ENCODE measurements at regions not wholly inside any gene's neighbourhood (a gene's known extent, or its start where the extent isn't known, plus 50 kb on each side); places are given as distances from the start of the nearest gene placed in this dataset.

DNA sequence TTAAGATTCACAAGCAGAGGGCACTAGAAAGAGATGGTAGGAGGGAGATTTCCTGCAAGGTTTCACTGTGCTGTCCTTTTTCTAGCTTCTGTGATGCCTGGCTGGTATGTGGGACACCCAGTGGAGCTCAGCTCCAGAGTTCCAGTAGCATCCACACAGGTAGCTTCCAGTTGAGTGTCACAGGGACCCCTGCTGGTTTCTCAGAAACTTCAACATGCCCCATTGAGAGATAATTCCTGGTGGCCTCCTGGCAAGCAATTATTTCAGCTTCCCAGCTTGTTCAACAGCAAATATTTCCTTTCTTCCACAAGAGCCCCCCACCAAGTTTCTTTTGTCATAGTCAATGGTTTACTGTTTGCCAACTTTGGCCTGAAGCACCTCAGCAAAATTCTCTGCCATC lies 858.7 kb downstream of the REEP3 start:
- ChIA-PET CTCF (ENCODE audit: low intra/inter-chr PET ratio, low total read pairs) (interaction anchor here (2.1 kb wide), 1 partner anchor 339 kb away, joined by 11 read pairs; no protein-coding TSS in a partner anchor), POLR2A (no interaction called here)
- Histone ChIP-seq H3K27ac (ENCODE audit: extremely low read length, insufficient read depth, low read length) (no peak overlapping the region), H3K79me2 (ENCODE audit: insufficient read depth, low read length) (no peaks in the 10 kb centered on the region), H3K27me3 (ENCODE audit: control insufficient read depth in 1 of 2, insufficient read depth in 2 of 2, low read length in 2 of 2) (no peaks in the 10 kb centered on the region), H3K9me3 (ENCODE audit: low read length) (no peaks in the 10 kb centered on the region), H2AFZ (ENCODE audit: low read length) (no peak overlapping the region), H3K4me2 (ENCODE audit: low read depth, low read length) (no peak overlapping the region), H3K4me1 (ENCODE audit: insufficient read depth, low read length) (no peaks in the 10 kb centered on the region), H3K36me3 (replicated peaks in 1 of 2; ENCODE audit: control insufficient read depth in 1 of 2, insufficient read depth in 2 of 2, low read length in 2 of 2) (no peaks in the 10 kb centered on the region), H4K20me1 (ENCODE audit: insufficient read depth, low read length) (no peaks in the 10 kb centered on the region), H3K4me3 (replicated peaks in 1 of 3; ENCODE audit: insufficient read depth in 1 of 3, low read depth in 2 of 3, low read length in 3 of 3) (no peak overlapping the region), H3K9ac (ENCODE audit: insufficient read depth, low read depth, low read length) (no peak overlapping the region)
- DNase-seq (ENCODE audit: low spot score) (peak; percentile 27), ATAC-seq (peak; percentile 97), FAIRE-seq (peak; percentile 49)
- intact Hi-C loops (cut with micrococcal nuclease; ENCODE audit: unreplicated experiment), result loop anchor here (1.0 to 2.0 kb wide), 3 partner anchors 83 to 339 kb away; no protein-coding TSS in a partner anchor
- no TSS peak for BruUV-seq (replicated peaks)
- in situ Hi-C loops (cut with HindIII; ENCODE audit: extremely low pct_ligation_motif_present, low pct_unique_long_range_greater_than_20kb), result no loop called here
- no peak for TF ChIP-seq KAT2B (IDR thresholded peaks at IDR 0.05; ENCODE audit: borderline replicate concordance, low read depth, low read length)
- no peak for TF ChIP-seq PHF21A (CRISPR knock-in tag; IDR thresholded peaks at IDR 0.05)
- no peak for TF ChIP-seq NCOA5 (CRISPR knock-in tag; IDR thresholded peaks at IDR 0.05)
- TF ChIP-seq, protein P1, sequence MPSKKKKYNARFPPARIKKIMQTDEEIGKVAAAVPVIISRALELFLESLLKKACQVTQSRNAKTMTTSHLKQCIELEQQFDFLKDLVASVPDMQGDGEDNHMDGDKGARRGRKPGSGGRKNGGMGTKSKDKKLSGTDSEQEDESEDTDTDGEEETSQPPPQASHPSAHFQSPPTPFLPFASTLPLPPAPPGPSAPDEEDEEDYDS (CRISPR knock-in tag; IDR thresholded peaks at IDR 0.05), result no peak
- TF ChIP-seq TBX3 (IDR thresholded peaks at IDR 0.05; ENCODE audit: borderline replicate concordance), result no peak
- TF ChIP-seq, protein P2, sequence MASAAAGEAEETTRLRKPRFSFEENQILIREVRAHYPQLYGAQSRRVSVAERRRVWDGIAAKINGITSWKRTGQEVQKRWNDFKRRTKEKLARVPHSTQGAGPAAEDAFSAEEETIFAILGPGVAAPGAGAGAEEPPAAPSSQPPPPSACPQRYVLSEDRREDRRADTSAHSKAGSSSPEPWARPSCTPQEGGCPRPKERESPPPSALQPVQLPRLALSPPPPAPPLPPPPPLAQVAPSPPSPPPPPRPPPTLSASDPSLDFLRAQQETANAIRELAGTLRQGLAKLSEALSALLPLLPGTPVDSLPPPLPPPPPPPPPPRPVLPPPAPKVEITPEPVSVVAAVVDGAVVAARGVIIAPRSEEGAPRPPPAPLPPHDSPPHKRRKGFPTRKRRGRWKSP (CRISPR knock-in tag; IDR thresholded peaks at IDR 0.05), result no peak
- peak; percentile 69 for TF ChIP-seq STAG1 (CRISPR knock-in tag; IDR thresholded peaks at IDR 0.05)
- TF ChIP-seq ZFP36L1 (CRISPR knock-in tag; IDR thresholded peaks at IDR 0.05), result no peak
- peak; percentile 72 for TF ChIP-seq SMC3 (IDR thresholded peaks at IDR 0.05; ENCODE audit: low read length)
- peak; percentile 49; the same call in 1 of the 2 replicates for TF ChIP-seq RAD21 (CRISPR knock-in tag; IDR thresholded peaks at IDR 0.05)
- TF ChIP-seq ZNF333 (CRISPR knock-in tag; IDR thresholded peaks at IDR 0.05; ENCODE audit: borderline replicate concordance), result no peak
- TF ChIP-seq, protein P3, sequence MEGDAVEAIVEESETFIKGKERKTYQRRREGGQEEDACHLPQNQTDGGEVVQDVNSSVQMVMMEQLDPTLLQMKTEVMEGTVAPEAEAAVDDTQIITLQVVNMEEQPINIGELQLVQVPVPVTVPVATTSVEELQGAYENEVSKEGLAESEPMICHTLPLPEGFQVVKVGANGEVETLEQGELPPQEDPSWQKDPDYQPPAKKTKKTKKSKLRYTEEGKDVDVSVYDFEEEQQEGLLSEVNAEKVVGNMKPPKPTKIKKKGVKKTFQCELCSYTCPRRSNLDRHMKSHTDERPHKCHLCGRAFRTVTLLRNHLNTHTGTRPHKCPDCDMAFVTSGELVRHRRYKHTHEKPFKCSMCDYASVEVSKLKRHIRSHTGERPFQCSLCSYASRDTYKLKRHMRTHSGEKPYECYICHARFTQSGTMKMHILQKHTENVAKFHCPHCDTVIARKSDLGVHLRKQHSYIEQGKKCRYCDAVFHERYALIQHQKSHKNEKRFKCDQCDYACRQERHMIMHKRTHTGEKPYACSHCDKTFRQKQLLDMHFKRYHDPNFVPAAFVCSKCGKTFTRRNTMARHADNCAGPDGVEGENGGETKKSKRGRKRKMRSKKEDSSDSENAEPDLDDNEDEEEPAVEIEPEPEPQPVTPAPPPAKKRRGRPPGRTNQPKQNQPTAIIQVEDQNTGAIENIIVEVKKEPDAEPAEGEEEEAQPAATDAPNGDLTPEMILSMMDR (CRISPR knock-in tag; IDR thresholded peaks at IDR 0.05), result peak; percentile 51
- TF ChIP-seq, protein P4, sequence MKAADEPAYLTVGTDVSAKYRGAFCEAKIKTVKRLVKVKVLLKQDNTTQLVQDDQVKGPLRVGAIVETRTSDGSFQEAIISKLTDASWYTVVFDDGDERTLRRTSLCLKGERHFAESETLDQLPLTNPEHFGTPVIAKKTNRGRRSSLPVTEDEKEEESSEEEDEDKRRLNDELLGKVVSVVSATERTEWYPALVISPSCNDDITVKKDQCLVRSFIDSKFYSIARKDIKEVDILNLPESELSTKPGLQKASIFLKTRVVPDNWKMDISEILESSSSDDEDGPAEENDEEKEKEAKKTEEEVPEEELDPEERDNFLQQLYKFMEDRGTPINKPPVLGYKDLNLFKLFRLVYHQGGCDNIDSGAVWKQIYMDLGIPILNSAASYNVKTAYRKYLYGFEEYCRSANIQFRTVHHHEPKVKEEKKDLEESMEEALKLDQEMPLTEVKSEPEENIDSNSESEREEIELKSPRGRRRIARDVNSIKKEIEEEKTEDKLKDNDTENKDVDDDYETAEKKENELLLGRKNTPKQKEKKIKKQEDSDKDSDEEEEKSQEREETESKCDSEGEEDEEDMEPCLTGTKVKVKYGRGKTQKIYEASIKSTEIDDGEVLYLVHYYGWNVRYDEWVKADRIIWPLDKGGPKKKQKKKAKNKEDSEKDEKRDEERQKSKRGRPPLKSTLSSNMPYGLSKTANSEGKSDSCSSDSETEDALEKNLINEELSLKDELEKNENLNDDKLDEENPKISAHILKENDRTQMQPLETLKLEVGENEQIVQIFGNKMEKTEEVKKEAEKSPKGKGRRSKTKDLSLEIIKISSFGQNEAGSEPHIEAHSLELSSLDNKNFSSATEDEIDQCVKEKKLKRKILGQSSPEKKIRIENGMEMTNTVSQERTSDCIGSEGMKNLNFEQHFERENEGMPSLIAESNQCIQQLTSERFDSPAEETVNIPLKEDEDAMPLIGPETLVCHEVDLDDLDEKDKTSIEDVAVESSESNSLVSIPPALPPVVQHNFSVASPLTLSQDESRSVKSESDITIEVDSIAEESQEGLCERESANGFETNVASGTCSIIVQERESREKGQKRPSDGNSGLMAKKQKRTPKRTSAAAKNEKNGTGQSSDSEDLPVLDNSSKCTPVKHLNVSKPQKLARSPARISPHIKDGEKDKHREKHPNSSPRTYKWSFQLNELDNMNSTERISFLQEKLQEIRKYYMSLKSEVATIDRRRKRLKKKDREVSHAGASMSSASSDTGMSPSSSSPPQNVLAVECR (CRISPR knock-in tag; IDR thresholded peaks at IDR 0.05; ENCODE audit: borderline replicate concordance), result no peak
- TF ChIP-seq, protein P5, sequence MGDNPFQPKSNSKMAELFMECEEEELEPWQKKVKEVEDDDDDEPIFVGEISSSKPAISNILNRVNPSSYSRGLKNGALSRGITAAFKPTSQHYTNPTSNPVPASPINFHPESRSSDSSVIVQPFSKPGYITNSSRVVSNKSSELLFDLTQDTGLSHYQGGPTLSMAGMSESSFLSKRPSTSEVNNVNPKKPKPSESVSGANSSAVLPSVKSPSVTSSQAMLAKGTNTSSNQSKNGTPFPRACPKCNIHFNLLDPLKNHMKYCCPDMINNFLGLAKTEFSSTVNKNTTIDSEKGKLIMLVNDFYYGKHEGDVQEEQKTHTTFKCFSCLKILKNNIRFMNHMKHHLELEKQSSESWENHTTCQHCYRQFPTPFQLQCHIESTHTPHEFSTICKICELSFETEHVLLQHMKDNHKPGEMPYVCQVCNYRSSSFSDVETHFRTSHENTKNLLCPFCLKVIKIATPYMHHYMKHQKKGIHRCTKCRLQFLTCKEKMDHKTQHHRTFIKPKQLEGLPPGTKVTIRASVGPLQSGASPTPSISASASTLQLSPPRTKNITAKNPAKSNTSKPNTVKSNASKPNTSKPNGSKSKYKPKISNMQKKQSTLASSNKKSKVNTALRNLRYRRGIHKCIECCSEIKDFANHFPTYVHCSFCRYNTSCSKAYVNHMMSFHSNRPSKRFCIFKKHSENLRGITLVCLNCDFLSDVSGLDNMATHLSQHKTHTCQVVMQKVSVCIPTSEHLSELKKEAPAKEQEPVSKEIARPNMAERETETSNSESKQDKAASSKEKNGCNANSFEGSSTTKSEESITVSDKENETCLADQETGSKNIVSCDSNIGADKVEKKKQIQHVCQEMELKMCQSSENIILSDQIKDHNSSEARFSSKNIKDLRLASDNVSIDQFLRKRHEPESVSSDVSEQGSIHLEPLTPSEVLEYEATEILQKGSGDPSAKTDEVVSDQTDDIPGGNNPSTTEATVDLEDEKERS (CRISPR knock-in tag; IDR thresholded peaks at IDR 0.05), result no peak
- no peak for TF ChIP-seq PITX1 (CRISPR knock-in tag; IDR thresholded peaks at IDR 0.05)

Measured in HepG2 (cell line).